Trophoblast cell (in vitro differentiated cells and primary cell): ENCODE measurements at regions not wholly inside any gene's neighbourhood (a gene's known extent, or its start where the extent isn't known, plus 50 kb on each side); places are given as distances from the start of the nearest gene placed in this dataset.

ENCODE experiments used
- DNase-seq, 2 donors: peaks; one replicate each; pipeline ENCODE4 v3.0.0-alpha.2; 2016
- H2AFZ ChIP-seq: 2 replicates; pipeline ENCODE4 v1.6.1; 2013; ENCODE audit warnings: low read length, moderate library complexity, mild to moderate bottlenecking; ENCODE audit not compliant: insufficient read depth, poor library complexity
- H2AK5ac ChIP-seq: 2 replicates; pipeline ENCODE4 v1.6.1; 2013; ENCODE audit warnings: mild to moderate bottlenecking, low read length
- H2BK120ac ChIP-seq: 2 replicates; pipeline ENCODE4 v1.6.1; 2013; ENCODE audit warnings: low read length, mild to moderate bottlenecking, moderate library complexity; ENCODE audit not compliant: insufficient read depth, poor library complexity
- H2BK12ac ChIP-seq: 2 replicates; pipeline ENCODE4 v1.6.1; 2013; ENCODE audit warnings: mild to moderate bottlenecking, low read length, moderate library complexity
- H2BK5ac ChIP-seq: 2 replicates; pipeline ENCODE4 v1.6.1; 2013; ENCODE audit warnings: low read length, low read depth, moderate library complexity, mild to moderate bottlenecking; ENCODE audit not compliant: poor library complexity
- H3K14ac ChIP-seq: 2 replicates; pipeline ENCODE4 v1.6.1; 2013; ENCODE audit warnings: mild to moderate bottlenecking, low read length
- H3K18ac ChIP-seq: 2 replicates; pipeline ENCODE4 v1.6.1; 2013; ENCODE audit warnings: mild to moderate bottlenecking, low read length
- H3K23ac ChIP-seq: 2 replicates; pipeline ENCODE4 v1.6.1; 2013; ENCODE audit warnings: low read length
- H3K27ac ChIP-seq: 2 replicates; pipeline ENCODE4 v1.5.1; 2013; ENCODE audit warnings: low read depth, mild to moderate bottlenecking, inconsistent platforms, low read length, moderate library complexity
- H3K27me3 ChIP-seq: 2 replicates; pipeline ENCODE4 v1.6.1; 2013; ENCODE audit warnings: inconsistent platforms, mild to moderate bottlenecking, low read length, moderate library complexity; ENCODE audit not compliant: insufficient read depth
- H3K36me3 ChIP-seq, 2 experiments: 1 replicate in 1 of 2; 2 replicates in 1 of 2; pipeline ENCODE4 v1.6.1; 2013; ENCODE audit warnings: low read length in 2 of 2, mild to moderate bottlenecking in 2 of 2, moderate library complexity in 1 of 2; ENCODE audit not compliant: insufficient read depth in 2 of 2, control insufficient read depth in 1 of 2
- H3K4ac ChIP-seq: 2 replicates; pipeline ENCODE4 v1.6.1; 2013; ENCODE audit warnings: low read depth, mild to moderate bottlenecking, low read length, moderate library complexity
- H3K4me1 ChIP-seq, 2 experiments: 1 replicate in 1 of 2; 2 replicates in 1 of 2; pipeline ENCODE4 v1.6.1; 2013; ENCODE audit warnings: low read length in 2 of 2, mild to moderate bottlenecking in 2 of 2, moderate library complexity in 1 of 2; ENCODE audit not compliant: insufficient read depth in 2 of 2, control insufficient read depth in 1 of 2
- H3K4me2 ChIP-seq: 2 replicates; pipeline ENCODE4 v1.6.1; 2013; ENCODE audit warnings: inconsistent platforms, mild to moderate bottlenecking, low read length, moderate library complexity
- H3K4me3 ChIP-seq: 2 replicates; pipeline ENCODE4 v1.5.1; 2013; ENCODE audit warnings: mild to moderate bottlenecking, low read depth, low read length, inconsistent platforms
- H3K79me1 ChIP-seq: one replicate; pipeline ENCODE4 v1.6.1; 2013; ENCODE audit warnings: low read length
- H3K79me2 ChIP-seq: 2 replicates; pipeline ENCODE4 v1.6.1; 2013; ENCODE audit warnings: low read length, mild to moderate bottlenecking; ENCODE audit not compliant: control insufficient read depth, insufficient read depth, poor library complexity
- H3K9ac ChIP-seq: 2 replicates; pipeline ENCODE4 v1.6.1; 2013; ENCODE audit warnings: mild to moderate bottlenecking, low read length
- H3K9me3 ChIP-seq: 2 replicates; pipeline ENCODE4 v1.6.1; 2013; ENCODE audit warnings: low read depth, mild to moderate bottlenecking, control low read depth, inconsistent platforms, low read length; ENCODE audit not compliant: insufficient read depth
- H4K12ac ChIP-seq: 2 replicates; pipeline ENCODE4 v1.6.1; 2013; ENCODE audit warnings: low read depth, mild to moderate bottlenecking, low read length, moderate library complexity
- H4K8ac ChIP-seq: 2 replicates; pipeline ENCODE4 v1.6.1; 2013; ENCODE audit warnings: low read depth, mild to moderate bottlenecking, low read length, moderate library complexity
- H4K91ac ChIP-seq: one replicate; pipeline ENCODE4 v1.6.1; 2013; ENCODE audit warnings: low read depth, mild to moderate bottlenecking, low read length, moderate library complexity
- WGBS: extraction: QIAGEN DNeasy Blood & Tissue Kit; methylation state at CpG from one replicate; pipeline ENCODE4 v1.1.7; 2013; ENCODE audit warnings: missing lambda C conversion rate; ENCODE audit not compliant: insufficient read length, insufficient coverage; ENCODE audit errors: extremely low coverage; 5-methylcytosine and 5-hydroxymethylcytosine counted together

- no peak overlapping the region for H3K4me3 ChIP-seq
- WGBS: no CpG with 5 or more reads among the region's 6 CpGs
- H3K14ac ChIP-seq: no peak overlapping the region
- no peaks in the 10 kb centered on the region for H3K9me3 ChIP-seq
- no peaks in the 10 kb centered on the region for H3K4me1 ChIP-seq
- DNase-seq: no peak
- no peaks in the 10 kb centered on the region for H3K79me2 ChIP-seq
- H2BK12ac ChIP-seq: no peak overlapping the region
- no peak overlapping the region for H2BK5ac ChIP-seq
- no peak overlapping the region for H3K18ac ChIP-seq
- no peaks in the 10 kb centered on the region for H3K79me1 ChIP-seq
- no peaks in the 10 kb centered on the region for H3K27me3 ChIP-seq
- H3K36me3 ChIP-seq: no peaks in the 10 kb centered on the region
- no peak overlapping the region for H3K9ac ChIP-seq
- no peak overlapping the region for H3K23ac ChIP-seq
- H4K12ac ChIP-seq: no peak overlapping the region
- no peak overlapping the region for H4K8ac ChIP-seq
- no peak overlapping the region for H2AFZ ChIP-seq
- H3K4ac ChIP-seq: no peak overlapping the region
- H2AK5ac ChIP-seq: no peak overlapping the region
- H3K27ac ChIP-seq: no peak overlapping the region
- H2BK120ac ChIP-seq: no peak overlapping the region
- H3K4me2 ChIP-seq: no peak overlapping the region
- H4K91ac ChIP-seq: no peak overlapping the region
Observed at GRCh38 chr10:65323802-65324201, 1602.0 kb upstream of the LRRTM3 start.

- Histone ChIP-seq H4K8ac (no peak overlapping the region), H3K9ac (no peak overlapping the region), H3K27me3 (no peaks in the 10 kb centered on the region), H4K12ac (no peak overlapping the region), H3K18ac (no peak overlapping the region), H3K4me1 (no peaks in the 10 kb centered on the region), H3K4me2 (no peak overlapping the region), H3K79me1 (no peaks in the 10 kb centered on the region), H2BK5ac (no peak overlapping the region), H2AFZ (no peak overlapping the region), H3K36me3 (no peaks in the 10 kb centered on the region), H3K9me3 (no peaks in the 10 kb centered on the region), H3K23ac (no peak overlapping the region), H3K79me2 (no peaks in the 10 kb centered on the region), H3K4me3 (no peak overlapping the region), H3K27ac (no peak overlapping the region), H4K91ac (no peak overlapping the region), H3K4ac (no peak overlapping the region), H3K14ac (no peak overlapping the region), H2BK120ac (no peak overlapping the region), H2AK5ac (no peak overlapping the region), H2BK12ac (no peak overlapping the region)
- WGBS: no CpG with 5 or more reads among the region's 2 CpGs
- no peak for DNase-seq
Observed at GRCh38 chr10:65325913-65326312, 1599.9 kb upstream of the LRRTM3 start.

- no peaks in the 10 kb centered on the region for H3K36me3 ChIP-seq
- no peaks in the 10 kb centered on the region for H3K4me1 ChIP-seq
- H2AFZ ChIP-seq: no peak overlapping the region
- H4K91ac ChIP-seq: no peak overlapping the region
- DNase-seq: no peak
- H3K79me2 ChIP-seq: no peaks in the 10 kb centered on the region
- no peak overlapping the region for H3K14ac ChIP-seq
- H3K9ac ChIP-seq: no peak overlapping the region
- H3K4ac ChIP-seq: no peak overlapping the region
- no peak overlapping the region for H4K8ac ChIP-seq
- no peaks in the 10 kb centered on the region for H3K9me3 ChIP-seq
- no peaks in the 10 kb centered on the region for H3K79me1 ChIP-seq
- H2BK5ac ChIP-seq: no peak overlapping the region
- no peak overlapping the region for H3K23ac ChIP-seq
- H3K18ac ChIP-seq: no peak overlapping the region
- no peak overlapping the region for H3K27ac ChIP-seq
- no peaks in the 10 kb centered on the region for H3K27me3 ChIP-seq
- H2BK120ac ChIP-seq: no peak overlapping the region
- no peak overlapping the region for H2AK5ac ChIP-seq
- no peak overlapping the region for H3K4me3 ChIP-seq
- H3K4me2 ChIP-seq: no peak overlapping the region
- H4K12ac ChIP-seq: no peak overlapping the region
- H2BK12ac ChIP-seq: no peak overlapping the region
Observed at GRCh38 chr10:65328486-65328885, 1597.3 kb upstream of the LRRTM3 start.

GRCh38 chr10:65335311-65335710, 1590.5 kb upstream of the LRRTM3 start:
- no peak overlapping the region for H2AK5ac ChIP-seq
- no CpG with 5 or more reads among the region's 2 CpGs for WGBS
- no peaks in the 10 kb centered on the region for H3K9me3 ChIP-seq

More at GRCh38 chr10:65335311-65335710, 1590.5 kb upstream of the LRRTM3 start:
- Histone ChIP-seq H3K27me3 (no peaks in the 10 kb centered on the region), H3K36me3 (no peaks in the 10 kb centered on the region), H2BK120ac (no peak overlapping the region), H4K91ac (no peak overlapping the region), H3K4ac (no peak overlapping the region), H4K8ac (no peak overlapping the region), H4K12ac (no peak overlapping the region), H2BK5ac (no peak overlapping the region), H2BK12ac (no peak overlapping the region), H2AFZ (no peak overlapping the region), H3K79me1 (no peaks in the 10 kb centered on the region), H3K4me1 (no peaks in the 10 kb centered on the region), H3K27ac (no peak overlapping the region), H3K9ac (no peak overlapping the region), H3K18ac (no peak overlapping the region), H3K14ac (no peak overlapping the region), H3K79me2 (no peaks in the 10 kb centered on the region), H3K23ac (no peak overlapping the region), H3K4me3 (no peak overlapping the region), H3K4me2 (no peak overlapping the region)
- DNase-seq: no peak
